H1 (cell line): ENCODE measurements at regions not wholly inside any gene's neighbourhood (a gene's known extent, or its start where the extent isn't known, plus 50 kb on each side); places are given as distances from the start of the nearest gene placed in this dataset.

ENCODE experiments used
- CTCF ChIA-PET: fragments of 300-600 bp; sonication (Branson Sonifier 250); formaldehyde crosslinking; loops from one replicate; lab custom pipeline; 2021; ENCODE audit not compliant: partially characterized antibody; lab: Charles Lee
- POLR2A ChIA-PET: fragments of 300-600 bp; sonication (Branson Sonifier 250); formaldehyde crosslinking; loops from one replicate; lab custom pipeline; 2021; ENCODE audit warnings: inconsistent platforms; ENCODE audit not compliant: partially characterized antibody; lab: Charles Lee
- DNase-seq, 2 experiments: peaks; one replicate each; pipeline versions ENCODE4 v3.0.0 to v3.0.0-alpha.2; 2010 to 2022; ENCODE audit warnings: low spot score in 2 of 2, low read depth in 1 of 2, mixed read lengths in 1 of 2
- FAIRE-seq: peaks from 2 replicates; lab custom pipeline; 2011; peaks lifted over from hg19 to GRCh38; lab: Jason Lieb, UNC
- H2AFZ ChIP-seq: 2 replicates; pipeline ENCODE4 v1.8.1; 2012; ENCODE audit warnings: low read length, inconsistent platforms
- H2AK5ac ChIP-seq: 2 replicates; pipeline ENCODE4 v1.6.1; 2013; ENCODE audit warnings: low read depth, low read length
- H2BK120ac ChIP-seq: replicated peaks from 2 replicates; pipeline ENCODE3; 2013; ENCODE audit warnings: low read depth, low read length, inconsistent platforms
- H2BK12ac ChIP-seq: 2 replicates; pipeline ENCODE4 v1.6.1; 2013; ENCODE audit warnings: low read depth, low read length
- H2BK15ac ChIP-seq: 2 replicates; pipeline ENCODE4 v1.6.1; 2013; ENCODE audit warnings: low read length
- H2BK20ac ChIP-seq: 2 replicates; pipeline ENCODE4 v1.6.1; 2013; ENCODE audit warnings: low read length
- H2BK5ac ChIP-seq: 2 replicates; pipeline ENCODE4 v1.6.1; 2013; ENCODE audit warnings: low read depth, low read length
- H3K14ac ChIP-seq: 2 replicates; pipeline ENCODE4 v1.6.1; 2013; ENCODE audit warnings: inconsistent platforms; ENCODE audit not compliant: insufficient read length
- H3K18ac ChIP-seq: 2 replicates; pipeline ENCODE4 v1.6.1; 2013; ENCODE audit warnings: low read length; ENCODE audit errors: extremely low read depth
- H3K23ac ChIP-seq: 2 replicates; pipeline ENCODE4 v1.6.1; 2013; ENCODE audit warnings: inconsistent platforms; ENCODE audit not compliant: insufficient read length
- H3K23me2 ChIP-seq: 2 replicates; pipeline ENCODE4 v1.6.1; 2013; ENCODE audit warnings: low read depth, low read length
- H3K27ac ChIP-seq: 2 replicates; pipeline ENCODE4 v1.6.1; 2011; ENCODE audit warnings: low read depth, low read length, inconsistent platforms
- H3K27me3 ChIP-seq, 4 experiments: replicated peaks in 1 of 4; 1 replicate in 1 of 4; 2 replicates in 3 of 4; pipeline versions ENCODE4 v1.6.1 to v1.8.1; 2011 to 2013; ENCODE audit warnings: low read length in 3 of 4, mild to moderate bottlenecking in 3 of 4, inconsistent platforms in 2 of 4, mixed read lengths in 2 of 4, moderate library complexity in 1 of 4; ENCODE audit not compliant: control insufficient read depth in 3 of 4, insufficient read depth in 3 of 4; ENCODE audit errors: extremely low read depth in 1 of 4
- H3K36me3 ChIP-seq, 4 experiments: 2 replicates each; pipeline versions ENCODE4 v1.6.1 to v1.8.1; 2011 to 2013; ENCODE audit warnings: mild to moderate bottlenecking in 4 of 4, low read length in 3 of 4, moderate library complexity in 2 of 4, control low read depth in 1 of 4, inconsistent platforms in 1 of 4; ENCODE audit not compliant: insufficient read depth in 4 of 4, control insufficient read depth in 2 of 4
- H3K4ac ChIP-seq: replicated peaks from 2 replicates; pipeline ENCODE3; 2013; ENCODE audit warnings: low read length, low read depth, mixed read lengths, inconsistent platforms; ENCODE audit not compliant: insufficient read length
- H3K4me1 ChIP-seq, 4 experiments: replicated peaks in 1 of 4; 1 replicate in 1 of 4; 2 replicates in 3 of 4; pipeline versions ENCODE4 v1.6.1 to v1.8.1; 2011 to 2013; ENCODE audit warnings: low read length in 3 of 4, inconsistent platforms in 2 of 4, mixed read lengths in 1 of 4; ENCODE audit not compliant: insufficient read depth in 4 of 4, control insufficient read depth in 3 of 4
- H3K4me2 ChIP-seq, 2 experiments: 2 replicates each; pipeline versions ENCODE4 v1.6.1 to v1.8.1; 2011 to 2013; ENCODE audit warnings: low read depth in 2 of 2, low read length in 2 of 2, control low read depth in 1 of 2, inconsistent platforms in 1 of 2, mild to moderate bottlenecking in 1 of 2; ENCODE audit not compliant: insufficient read depth in 1 of 2
- H3K4me3 ChIP-seq, 4 experiments: fragments of 200-600, 300-600 bp in 1 of 4; sonication (generic), shearing (Covaris generic), sonication (Bioruptor Twin) in 1 of 4; 2 replicates each; pipeline versions ENCODE4 v1.5.1 to v1.8.1; 2011 to 2016; ENCODE audit warnings: low read length in 4 of 4, low read depth in 3 of 4, control low read depth in 2 of 4, inconsistent platforms in 2 of 4, mild to moderate bottlenecking in 2 of 4, mixed read lengths in 1 of 4, moderate library complexity in 1 of 4; ENCODE audit not compliant: insufficient read depth in 2 of 4; ENCODE audit errors: extremely low read depth in 1 of 4
- H3K56ac ChIP-seq: replicated peaks from 2 replicates; pipeline ENCODE3; 2013; ENCODE audit warnings: low read depth, mild to moderate bottlenecking, mixed read lengths, low read length, inconsistent platforms; ENCODE audit not compliant: insufficient read length
- H3K79me1 ChIP-seq: 2 replicates; pipeline ENCODE4 v1.6.1; 2013; ENCODE audit warnings: low read depth, low read length, control low read depth
- H3K79me2 ChIP-seq, 2 experiments: 2 replicates each; pipeline versions ENCODE4 v1.6.1 to v1.8.1; 2012 to 2013; ENCODE audit warnings: low read length in 2 of 2, mild to moderate bottlenecking in 2 of 2, inconsistent platforms in 1 of 2; ENCODE audit not compliant: insufficient read depth in 2 of 2, control insufficient read depth in 1 of 2
- H3K9ac ChIP-seq, 4 experiments: replicated peaks in 1 of 4; 1 replicate in 1 of 4; 2 replicates in 3 of 4; pipeline versions ENCODE4 v1.6.1 to v1.8.1; 2011 to 2013; ENCODE audit warnings: low read depth in 3 of 4, low read length in 3 of 4, control low read depth in 2 of 4, mild to moderate bottlenecking in 2 of 4, moderate library complexity in 2 of 4, inconsistent platforms in 1 of 4; ENCODE audit errors: extremely low read depth in 1 of 4
- H3K9me3 ChIP-seq, 2 experiments: 2 replicates each; pipeline versions ENCODE4 v1.6.1 to v1.8.1; 2012 to 2013; ENCODE audit warnings: mild to moderate bottlenecking in 2 of 2, moderate library complexity in 2 of 2, control low read depth in 1 of 2, inconsistent platforms in 1 of 2, low read depth in 1 of 2, low read length in 1 of 2, mixed read lengths in 1 of 2; ENCODE audit not compliant: insufficient read depth in 2 of 2
- H4K20me1 ChIP-seq, 2 experiments: replicated peaks in 1 of 2; 2 replicates each; pipeline versions ENCODE3 to v1.8.1; 2011 to 2013; ENCODE audit warnings: inconsistent platforms in 2 of 2, low read length in 2 of 2, mild to moderate bottlenecking in 1 of 2; ENCODE audit not compliant: insufficient read depth in 2 of 2, control insufficient read depth in 1 of 2
- H4K5ac ChIP-seq: 2 replicates; pipeline ENCODE4 v1.6.1; 2013; ENCODE audit warnings: low read length, low read depth, mixed read lengths, inconsistent platforms; ENCODE audit not compliant: insufficient read length
- H4K8ac ChIP-seq: 2 replicates; pipeline ENCODE4 v1.8.0; 2013; ENCODE audit warnings: mild to moderate bottlenecking, moderate library complexity, low read length, inconsistent platforms; ENCODE audit not compliant: insufficient read depth; ENCODE audit errors: extremely low read depth
- H4K91ac ChIP-seq: replicated peaks from 2 replicates; pipeline ENCODE3; 2013; ENCODE audit warnings: low read length, mixed read lengths, inconsistent platforms; ENCODE audit not compliant: insufficient read length
- ASH2L ChIP-seq: fragments of 200-600, 300-600 bp; sonication (generic); IDR thresholded peaks from one replicate; pipeline ENCODE4 v1.7.1; 2017; ENCODE audit warnings: low read length
- BACH1 ChIP-seq: IDR thresholded peaks from 2 replicates; pipeline ENCODE4 v1.6.1; 2012; ENCODE audit warnings: low read length, improper control_type of control experiment
- BCL11A ChIP-seq, 2 experiments: IDR thresholded peaks; one replicate each; pipeline ENCODE4 v1.6.1; 2011; ENCODE audit warnings: low read depth in 2 of 2, low read length in 2 of 2, mild to moderate bottlenecking in 2 of 2
- CBX5 ChIP-seq: fragments of 300-800, 300-1000 bp; sonication (generic); IDR thresholded peaks from 2 replicates; pipeline ENCODE4 v1.7.1; 2016; ENCODE audit warnings: antibody characterized with exemption, low read length, low read depth
- CTBP2 ChIP-seq: IDR thresholded peaks from 2 replicates; pipeline ENCODE4 v1.7.0; 2011; ENCODE audit warnings: borderline replicate concordance, mild to moderate bottlenecking, moderate library complexity, mixed read lengths, low read length; ENCODE audit not compliant: insufficient read depth, insufficient read length
- FOSL1 ChIP-seq: IDR thresholded peaks from 2 replicates; pipeline ENCODE4 v1.6.1; 2011; ENCODE audit warnings: mild to moderate bottlenecking, low read depth, low read length, moderate library complexity; ENCODE audit not compliant: insufficient read depth
- JUND ChIP-seq: IDR thresholded peaks from 2 replicates; pipeline ENCODE4 v1.6.1; 2011; ENCODE audit warnings: mild to moderate bottlenecking, improper control_type of control experiment, low read length
- KDM4A ChIP-seq: IDR thresholded peaks from one replicate; pipeline ENCODE4 v1.7.1; 2012; ENCODE audit warnings: low read depth, mild to moderate bottlenecking, moderate library complexity, low read length, inconsistent platforms; ENCODE audit not compliant: severe bottlenecking
- POLR2A ChIP-seq, 2 experiments: IDR thresholded peaks; 1 replicate in 1 of 2; 2 replicates in 1 of 2; pipeline ENCODE4 v1.6.1; 2011; ENCODE audit warnings: low read depth in 2 of 2, low read length in 2 of 2, mild to moderate bottlenecking in 2 of 2; ENCODE audit errors: control extremely low read depth in 1 of 2
- SAP30 ChIP-seq: fragments of 300-600 bp; sonication (generic); IDR thresholded peaks from 2 replicates; pipeline ENCODE4 v1.7.1; 2012; ENCODE audit warnings: low read length, moderate library complexity, mild to moderate bottlenecking, inconsistent platforms; ENCODE audit not compliant: insufficient read depth, insufficient replicate concordance
- SP2 ChIP-seq: IDR thresholded peaks from 2 replicates; pipeline ENCODE4 v1.6.1; 2012; ENCODE audit warnings: mild to moderate bottlenecking, low read length, inconsistent platforms
- TAF7 ChIP-seq: optimal IDR thresholded peaks from 2 replicates; pipeline ENCODE3; 2011; ENCODE audit warnings: low read depth, mild to moderate bottlenecking, inconsistent platforms, low read length, moderate library complexity, borderline replicate concordance
- TBP ChIP-seq: IDR thresholded peaks from 2 replicates; pipeline ENCODE4 v1.6.1; 2011; ENCODE audit warnings: low read depth, low read length, improper control_type of control experiment
- ZNF274 ChIP-seq: IDR thresholded peaks from 2 replicates; pipeline ENCODE4 v1.7.0; 2012; ENCODE audit warnings: low read length, borderline replicate concordance; ENCODE audit errors: extremely low read depth
- WGBS, 2 experiments: shearing (Covaris generic) in 1 of 2; methylation state at CpG; one replicate each; pipeline versions ENCODE4 v1.1.6 to v1.1.7; 2013 to 2015; ENCODE audit warnings: low lambda C conversion rate in 2 of 2, mixed read lengths in 2 of 2, inconsistent platforms in 1 of 2, low coverage in 1 of 2, missing lambda C conversion rate in 1 of 2; ENCODE audit not compliant: insufficient replicate concordance in 2 of 2, insufficient coverage in 1 of 2, insufficient read length in 1 of 2; ENCODE audit errors: extremely low coverage in 1 of 2, missing lambda C conversion rate in 1 of 2; 5-methylcytosine and 5-hydroxymethylcytosine counted together

- no peak overlapping the region for H2BK15ac ChIP-seq
- no peaks in the 10 kb centered on the region for H3K79me2 ChIP-seq
- H3K4me2 ChIP-seq: no peak overlapping the region
- no peak overlapping the region for H3K18ac ChIP-seq
- H2AFZ ChIP-seq: no peak overlapping the region
- no peaks in the 10 kb centered on the region for H4K20me1 ChIP-seq
- H3K4ac ChIP-seq: no peak overlapping the region
- H3K4me1 ChIP-seq: no peaks in the 10 kb centered on the region
- H3K36me3 ChIP-seq: no peaks in the 10 kb centered on the region
- no peak overlapping the region for H2BK5ac ChIP-seq
- no peaks in the 10 kb centered on the region for H3K27me3 ChIP-seq
- FAIRE-seq: no peak
- no peak overlapping the region for H3K23ac ChIP-seq
- no peak overlapping the region for H2AK5ac ChIP-seq
- H3K9ac ChIP-seq: no peak overlapping the region
- no peak overlapping the region for H2BK120ac ChIP-seq
- no peak overlapping the region for H3K14ac ChIP-seq
- TF ChIP-seq SAP30 (no peak), SP2 (no peak), POLR2A (IDR thresholded peaks at IDR 0.05; ENCODE audit: control extremely low read depth in 1 of 2, low read depth in 2 of 2, low read length in 2 of 2) (no peak), ASH2L (no peak), CTBP2 (no peak), BACH1 (no peak), TBP (no peak), ZNF274 (no peak), FOSL1 (no peak), KDM4A (no peak), JUND (no peak), BCL11A (IDR thresholded peaks at IDR 0.05; ENCODE audit: low read depth in 2 of 2, low read length in 2 of 2) (no peak), TAF7 (no peak), CBX5 (no peak)
- ChIA-PET POLR2A (no interaction called here), CTCF (interaction anchor here (1.3 kb wide), 2 partner anchors 8 to 13 kb away, joined by 3 to 4 read pairs; no protein-coding TSS in a partner anchor)
- no peak overlapping the region for H2BK12ac ChIP-seq
- no peak overlapping the region for H3K4me3 ChIP-seq
- no peaks in the 10 kb centered on the region; the same call in 1 of the 2 replicates for H3K23me2 ChIP-seq
- no peaks in the 10 kb centered on the region for H3K9me3 ChIP-seq
- no peak overlapping the region for H3K56ac ChIP-seq
- H3K27ac ChIP-seq: no peak overlapping the region
- no peak overlapping the region for H2BK20ac ChIP-seq
- H4K91ac ChIP-seq: no peak overlapping the region
- no peak overlapping the region for H4K8ac ChIP-seq
- DNase-seq: no peak
- whole genome bisulfite sequencing, 2 experiments: 91% methylated on average over 2 of the region's 2 CpGs; no CpG with 5 or more reads in 1 of the 2 experiments
- no peaks in the 10 kb centered on the region for H3K79me1 ChIP-seq
- no peak overlapping the region for H4K5ac ChIP-seq
Observed at GRCh38 chr5:174810796-174811195, 86.4 kb downstream of the MSX2 start.
